ENCODE measurements at regions not wholly inside any gene's neighbourhood (a gene's known extent, or its start where the extent isn't known, plus 50 kb on each side); places are given as distances from the start of the nearest gene placed in this dataset.

DNA sequence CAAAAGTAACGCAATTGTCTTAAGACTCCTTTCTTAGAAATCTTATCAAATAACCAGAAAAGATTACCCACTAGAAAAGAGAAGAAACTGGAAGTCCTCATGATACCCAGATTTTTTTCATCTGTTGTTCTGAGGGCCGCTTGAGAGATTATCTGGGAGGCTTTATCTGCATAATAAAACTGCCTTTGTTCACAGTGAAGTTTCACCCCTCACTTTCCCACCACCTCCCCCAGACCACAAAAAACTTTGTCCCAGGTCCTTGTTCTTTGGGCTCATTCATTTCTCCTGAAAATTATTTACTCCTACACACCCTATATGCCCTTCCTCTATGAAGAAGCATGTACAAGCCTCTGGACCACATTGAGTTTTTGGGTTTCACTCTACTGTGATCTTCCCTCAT lies 745.1 kb upstream of the COBL start:
- TF ChIP-seq POLR2A (IDR thresholded peaks at IDR 0.05), result no peak
- TF ChIP-seq, protein P1, sequence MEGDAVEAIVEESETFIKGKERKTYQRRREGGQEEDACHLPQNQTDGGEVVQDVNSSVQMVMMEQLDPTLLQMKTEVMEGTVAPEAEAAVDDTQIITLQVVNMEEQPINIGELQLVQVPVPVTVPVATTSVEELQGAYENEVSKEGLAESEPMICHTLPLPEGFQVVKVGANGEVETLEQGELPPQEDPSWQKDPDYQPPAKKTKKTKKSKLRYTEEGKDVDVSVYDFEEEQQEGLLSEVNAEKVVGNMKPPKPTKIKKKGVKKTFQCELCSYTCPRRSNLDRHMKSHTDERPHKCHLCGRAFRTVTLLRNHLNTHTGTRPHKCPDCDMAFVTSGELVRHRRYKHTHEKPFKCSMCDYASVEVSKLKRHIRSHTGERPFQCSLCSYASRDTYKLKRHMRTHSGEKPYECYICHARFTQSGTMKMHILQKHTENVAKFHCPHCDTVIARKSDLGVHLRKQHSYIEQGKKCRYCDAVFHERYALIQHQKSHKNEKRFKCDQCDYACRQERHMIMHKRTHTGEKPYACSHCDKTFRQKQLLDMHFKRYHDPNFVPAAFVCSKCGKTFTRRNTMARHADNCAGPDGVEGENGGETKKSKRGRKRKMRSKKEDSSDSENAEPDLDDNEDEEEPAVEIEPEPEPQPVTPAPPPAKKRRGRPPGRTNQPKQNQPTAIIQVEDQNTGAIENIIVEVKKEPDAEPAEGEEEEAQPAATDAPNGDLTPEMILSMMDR (IDR thresholded peaks at IDR 0.05), result no peak

All from body of pancreas (tissue), 4 donors.